Esophagus squamous epithelium (tissue), 5 donors: ENCODE measurements at regions not wholly inside any gene's neighbourhood (a gene's known extent, or its start where the extent isn't known, plus 50 kb on each side); places are given as distances from the start of the nearest gene placed in this dataset.

Experiments used
- DNase-seq: peaks from one replicate; lab custom pipeline; 2025; lab: John Stamatoyannopoulos, UW
- H3K27ac ChIP-seq, 4 donors: fragments of 200-600 bp; sonication (generic); one replicate each; pipeline ENCODE4 v1.5.1; 2016 to 2019; ENCODE audit warnings: mild to moderate bottlenecking in 1 of 4
- H3K27me3 ChIP-seq, 4 donors: fragments of 200-600 bp; sonication (generic); 1 replicate in 3 of 4; 2 replicates in 1 of 4; pipeline versions ENCODE4 v1.5.1 to v1.6.0; 2017 to 2021; ENCODE audit warnings: antibody characterized with exemption in 1 of 4
- H3K36me3 ChIP-seq, 3 donors: fragments of 200-600 bp; sonication (generic); one replicate each; pipeline ENCODE4 v1.5.1; 2016 to 2019
- H3K4me1 ChIP-seq, 3 donors: fragments of 200-600 bp; sonication (generic); one replicate each; pipeline ENCODE4 v1.5.1; 2017 to 2019
- H3K4me3 ChIP-seq, 4 donors: fragments of 200-600 bp; sonication (generic); 1 replicate in 3 of 4; 2 replicates in 1 of 4; pipeline ENCODE4 v1.5.1; 2016 to 2019; ENCODE audit warnings: mild to moderate bottlenecking in 2 of 4, moderate library complexity in 1 of 4
- H3K9me3 ChIP-seq, 3 donors: fragments of 200-600 bp; sonication (generic); one replicate each; pipeline ENCODE4 v1.5.1; 2016 to 2019
- POLR2A ChIP-seq, 4 donors: fragments of 450-650 bp; IDR thresholded peaks; one replicate each; pipeline ENCODE4 v1.6.1; 2017; ENCODE audit warnings: antibody characterized with exemption in 4 of 4, mild to moderate bottlenecking in 4 of 4, moderate library complexity in 3 of 4
- WGBS, 2 donors: methylation state at CpG; one replicate each; pipeline ENCODE4 v1.1.5; 2018; 5-methylcytosine and 5-hydroxymethylcytosine counted together
- intact Hi-C: fragments of 100-400 bp; cut with DNase I; formaldehyde crosslinking; loops from one replicate; pipeline ENCODE4 v1.15.0; 2022
- TF ChIP-seq, protein P1 (sequence below), 6 experiments: fragments of 450-650 bp in 4 of 6; fragments of 200-600 bp in 2 of 6; sonication (generic) in 2 of 6; IDR thresholded peaks; one replicate each; pipeline ENCODE4 v1.5.1; 2016 to 2019; ENCODE audit warnings: antibody characterized with exemption in 6 of 6, mild to moderate bottlenecking in 4 of 6, moderate library complexity in 4 of 6
- donor health status: DM: yes; HTN: yes; CAD: no.

DNA sequence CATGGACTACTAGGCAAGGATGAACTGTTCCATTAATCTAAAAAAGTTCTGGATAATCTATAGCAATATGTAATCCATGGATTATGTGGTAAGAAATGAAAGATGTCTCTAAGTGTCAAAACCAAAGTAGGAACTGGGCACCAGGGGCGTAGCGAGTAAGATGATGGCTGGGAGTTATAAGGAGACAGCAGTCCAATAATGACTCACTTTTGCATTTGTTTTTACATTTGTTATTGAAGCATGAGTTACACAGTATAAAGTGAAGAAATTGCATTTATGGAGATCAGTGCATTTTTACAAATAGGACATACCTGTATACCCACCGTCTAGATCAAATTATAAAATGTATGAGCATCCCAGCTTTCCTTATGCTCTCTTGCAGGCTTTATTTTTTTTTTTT, 878.5 kb upstream of the MAP3K7 start:
- Histone ChIP-seq H3K9me3 (no peaks in the 10 kb centered on the region), H3K36me3 (no peaks in the 10 kb centered on the region), H3K27ac (no peak overlapping the region), H3K4me1 (no peaks in the 10 kb centered on the region), H3K27me3 (no peaks in the 10 kb centered on the region), H3K4me3 (no peak overlapping the region)
- 70 to 83% methylated on average over 3 of the region's 3 CpGs for WGBS, 2 donors
- no peak for DNase-seq
- TF ChIP-seq, protein P1, sequence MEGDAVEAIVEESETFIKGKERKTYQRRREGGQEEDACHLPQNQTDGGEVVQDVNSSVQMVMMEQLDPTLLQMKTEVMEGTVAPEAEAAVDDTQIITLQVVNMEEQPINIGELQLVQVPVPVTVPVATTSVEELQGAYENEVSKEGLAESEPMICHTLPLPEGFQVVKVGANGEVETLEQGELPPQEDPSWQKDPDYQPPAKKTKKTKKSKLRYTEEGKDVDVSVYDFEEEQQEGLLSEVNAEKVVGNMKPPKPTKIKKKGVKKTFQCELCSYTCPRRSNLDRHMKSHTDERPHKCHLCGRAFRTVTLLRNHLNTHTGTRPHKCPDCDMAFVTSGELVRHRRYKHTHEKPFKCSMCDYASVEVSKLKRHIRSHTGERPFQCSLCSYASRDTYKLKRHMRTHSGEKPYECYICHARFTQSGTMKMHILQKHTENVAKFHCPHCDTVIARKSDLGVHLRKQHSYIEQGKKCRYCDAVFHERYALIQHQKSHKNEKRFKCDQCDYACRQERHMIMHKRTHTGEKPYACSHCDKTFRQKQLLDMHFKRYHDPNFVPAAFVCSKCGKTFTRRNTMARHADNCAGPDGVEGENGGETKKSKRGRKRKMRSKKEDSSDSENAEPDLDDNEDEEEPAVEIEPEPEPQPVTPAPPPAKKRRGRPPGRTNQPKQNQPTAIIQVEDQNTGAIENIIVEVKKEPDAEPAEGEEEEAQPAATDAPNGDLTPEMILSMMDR (IDR thresholded peaks at IDR 0.05): no peak
- no peak for TF ChIP-seq POLR2A (IDR thresholded peaks at IDR 0.05)
- intact Hi-C loops: no loop called here

DNA sequence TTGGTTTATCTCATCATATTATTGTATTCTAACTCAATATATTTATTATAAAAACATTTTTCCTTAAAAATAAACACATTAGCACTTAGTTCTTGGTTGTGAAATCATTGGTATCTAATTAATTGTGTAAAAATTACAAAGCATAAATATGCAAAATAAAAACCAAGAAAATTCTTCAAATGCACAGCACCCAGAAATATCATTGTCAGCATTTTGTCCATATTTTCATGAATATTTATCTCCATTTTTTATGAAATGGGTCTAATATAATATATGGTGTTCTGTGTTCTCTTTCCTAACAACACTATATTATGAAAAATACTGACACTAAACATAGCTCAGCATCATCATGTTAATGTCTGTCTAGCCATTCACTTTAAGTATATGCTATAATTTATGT, 877.8 kb upstream of the MAP3K7 start:
- no peaks in the 10 kb centered on the region for H3K4me1 ChIP-seq
- H3K36me3 ChIP-seq: no peaks in the 10 kb centered on the region
- no peak overlapping the region for H3K4me3 ChIP-seq
- no peak for TF ChIP-seq POLR2A (IDR thresholded peaks at IDR 0.05)
- TF ChIP-seq, protein P1 (IDR thresholded peaks at IDR 0.05): no peak
- H3K27ac ChIP-seq: no peak overlapping the region
- intact Hi-C loops: no loop called here
- DNase-seq: no peak
- H3K9me3 ChIP-seq: no peaks in the 10 kb centered on the region
- H3K27me3 ChIP-seq: no peaks in the 10 kb centered on the region

DNA sequence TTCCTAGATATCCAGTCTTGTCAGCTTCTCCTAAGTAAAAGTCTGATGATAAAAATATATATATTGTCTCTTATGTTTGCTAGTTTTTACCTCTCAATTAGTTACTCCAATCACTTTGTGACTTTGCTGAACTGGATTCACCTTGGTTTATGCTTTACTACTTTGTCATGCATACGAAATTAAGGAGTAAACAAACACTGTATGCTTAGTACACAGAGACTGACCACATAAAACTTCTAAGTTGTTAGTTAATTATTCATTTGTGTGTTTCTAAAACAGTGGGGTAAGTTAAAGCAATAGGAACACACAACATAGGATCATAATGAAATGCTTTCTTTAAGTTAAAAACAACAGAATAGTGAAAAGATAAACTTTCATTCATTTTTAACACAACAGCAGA, 877.3 kb upstream of the MAP3K7 start:
- TF ChIP-seq POLR2A (IDR thresholded peaks at IDR 0.05): no peak
- TF ChIP-seq, protein P1 (IDR thresholded peaks at IDR 0.05): no peak
- 53 to 57% methylated on average over 1 of the region's 1 CpG for WGBS, 2 donors
- no peaks in the 10 kb centered on the region for H3K36me3 ChIP-seq
- H3K27ac ChIP-seq: no peak overlapping the region
- H3K4me3 ChIP-seq: no peak overlapping the region
- intact Hi-C loops: no loop called here
- DNase-seq: no peak
- no peaks in the 10 kb centered on the region for H3K4me1 ChIP-seq
- H3K9me3 ChIP-seq: no peaks in the 10 kb centered on the region
- H3K27me3 ChIP-seq: no peaks in the 10 kb centered on the region

DNA sequence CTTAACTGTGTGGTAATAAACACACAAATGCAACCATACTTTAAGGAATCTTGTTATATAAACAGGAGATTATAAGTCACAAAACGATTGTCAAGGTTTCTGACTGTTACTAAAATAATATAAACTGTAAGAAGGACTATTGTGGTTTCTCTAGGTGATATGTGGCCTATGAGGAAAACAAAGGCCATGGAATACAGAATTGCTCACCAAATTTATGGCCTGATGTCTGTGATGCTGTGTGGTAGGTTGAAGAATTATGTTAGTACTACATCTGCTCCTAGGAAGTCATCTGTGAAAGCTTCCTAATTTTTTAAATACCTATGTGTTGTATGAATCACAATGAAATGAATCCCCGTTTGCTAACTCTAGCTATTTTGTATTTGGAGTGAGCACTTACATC, 875.4 kb upstream of the MAP3K7 start:
- Histone ChIP-seq H3K27ac (no peak overlapping the region), H3K4me3 (no peak overlapping the region), H3K27me3 (no peaks in the 10 kb centered on the region), H3K36me3 (no peaks in the 10 kb centered on the region), H3K4me1 (no peaks in the 10 kb centered on the region), H3K9me3 (no peaks in the 10 kb centered on the region)
- intact Hi-C loops: no loop called here
- WGBS, 2 donors: 30 to 44% methylated on average over 2 of the region's 2 CpGs
- DNase-seq: no peak
- TF ChIP-seq, protein P1 (IDR thresholded peaks at IDR 0.05): no peak
- TF ChIP-seq POLR2A (IDR thresholded peaks at IDR 0.05): no peak

DNA sequence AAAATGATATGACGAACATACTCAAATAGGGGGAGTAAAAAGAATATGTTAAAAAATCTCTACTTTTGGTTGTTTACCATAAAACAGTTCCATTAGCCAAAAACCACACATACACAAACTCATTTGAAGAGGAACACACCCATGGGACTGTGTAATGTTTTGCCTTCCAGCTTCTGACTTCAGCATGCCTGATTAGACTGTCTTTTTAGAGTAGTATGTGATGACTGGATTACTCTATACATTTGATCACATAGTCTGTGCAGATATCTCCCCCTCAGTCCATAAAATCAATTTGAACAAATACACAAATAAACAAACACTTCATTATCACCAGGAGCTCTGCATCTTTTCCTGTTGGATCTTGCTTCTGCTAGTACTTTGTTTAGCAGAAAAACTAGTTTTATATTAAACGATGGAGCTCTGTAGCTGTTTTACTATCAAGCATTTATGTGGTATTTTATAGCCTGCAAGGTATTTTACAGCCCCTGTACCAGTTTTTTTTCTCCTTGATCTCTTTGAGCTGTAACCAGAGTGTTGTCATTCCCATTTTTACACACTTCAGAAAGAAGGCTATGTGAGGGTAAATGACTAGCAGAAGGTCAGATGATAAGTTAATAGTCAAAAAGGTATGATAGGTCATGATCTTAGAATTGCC, 866.5 kb upstream of the MAP3K7 start:
- Histone ChIP-seq H3K27me3 (no peaks in the 10 kb centered on the region), H3K4me3 (no peak overlapping the region), H3K27ac (no peak overlapping the region), H3K4me1 (no peaks in the 10 kb centered on the region), H3K9me3 (no peaks in the 10 kb centered on the region), H3K36me3 (no peaks in the 10 kb centered on the region)
- intact Hi-C loops: no loop called here
- DNase-seq: no peak
- TF ChIP-seq POLR2A (IDR thresholded peaks at IDR 0.05): no peak
- TF ChIP-seq, protein P1 (IDR thresholded peaks at IDR 0.05): no peak
- WGBS, 2 donors: 77 to 79% methylated on average over 2 of the region's 2 CpGs
